ENCODE measurements at regions not wholly inside any gene's neighbourhood (a gene's known extent, or its start where the extent isn't known, plus 50 kb on each side); places are given as distances from the start of the nearest gene placed in this dataset.
A peak's percentile ranks its signal among the peaks of the same experiment; 100 is the strongest.

DNA sequence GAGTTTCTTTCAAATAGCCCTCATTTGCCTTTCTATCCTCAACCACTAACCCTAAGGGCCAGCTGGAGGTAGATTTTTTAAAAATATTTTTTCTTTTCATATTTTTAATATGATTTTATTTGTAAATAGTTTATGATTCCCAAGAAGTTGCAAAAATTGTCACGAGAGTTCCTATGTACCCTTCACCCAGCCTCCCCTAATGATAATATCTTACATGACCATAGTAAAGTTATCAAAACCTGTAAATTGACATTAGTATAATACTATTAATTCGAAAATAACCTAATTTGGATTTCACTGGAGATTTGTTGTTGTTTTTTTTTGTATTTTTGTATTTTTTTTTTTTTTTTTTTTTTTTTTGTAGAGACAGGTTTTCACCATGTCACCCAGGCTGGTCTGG lies 495.5 kb downstream of the MIAT start:
- DNase-seq = no peak

- no peak for DNase-seq
Measured at GRCh38 chr22:27153386-27153785, 496.0 kb downstream of the MIAT start.

DNA sequence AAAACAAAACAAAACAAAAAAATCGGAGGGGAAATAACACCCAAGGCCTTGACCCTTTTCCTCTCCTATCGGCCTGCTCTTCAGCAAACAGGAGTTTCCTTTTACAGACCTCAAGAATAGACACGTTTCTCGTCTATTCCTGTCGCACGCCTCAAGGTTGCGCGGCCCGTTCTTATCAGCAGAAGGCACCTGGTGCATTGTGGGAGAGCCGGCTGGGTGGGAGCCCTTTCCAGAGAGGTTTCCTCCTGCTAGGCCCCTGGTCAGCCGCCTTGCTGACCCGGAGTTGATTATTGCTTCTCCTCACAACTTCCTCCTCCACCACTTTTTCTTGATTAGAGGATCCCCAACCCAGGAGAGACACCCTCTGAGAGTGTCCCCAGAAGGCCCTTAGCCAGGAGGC lies 497.3 kb downstream of the MIAT start:
- no peak for DNase-seq

DNA sequence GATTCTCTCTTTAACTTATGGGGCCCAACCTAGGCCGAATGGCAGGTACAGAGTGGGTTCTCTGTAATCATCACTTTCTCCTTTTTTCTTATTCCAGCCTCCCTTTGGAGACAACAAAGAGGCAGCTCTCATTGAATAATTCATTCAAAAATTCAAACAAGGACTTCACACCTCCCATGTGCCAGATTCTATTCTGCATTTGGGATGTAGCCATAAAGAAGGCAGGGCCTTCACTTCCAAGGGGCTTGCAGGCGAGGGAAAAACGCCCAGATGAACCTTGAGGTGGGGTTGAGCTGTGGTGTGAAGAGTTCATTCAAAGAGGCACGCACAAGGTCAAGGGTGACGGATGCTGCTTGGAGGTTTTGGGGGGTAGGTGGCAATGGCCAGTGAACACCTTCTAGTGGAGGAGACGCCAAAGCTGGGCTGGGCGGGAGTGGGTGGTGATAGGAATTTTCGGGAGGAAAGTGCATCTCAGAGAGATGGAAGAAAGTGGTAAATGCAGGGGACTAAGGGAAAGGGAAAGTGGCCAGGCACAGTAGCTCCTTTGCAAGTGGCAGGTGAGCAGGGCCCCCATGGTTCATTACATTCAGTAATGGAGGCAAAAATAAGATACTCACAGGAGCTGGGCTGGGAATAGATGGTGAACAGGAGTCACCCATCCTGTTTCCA lies 499.6 kb downstream of the MIAT start:
- no peak for DNase-seq

DNA sequence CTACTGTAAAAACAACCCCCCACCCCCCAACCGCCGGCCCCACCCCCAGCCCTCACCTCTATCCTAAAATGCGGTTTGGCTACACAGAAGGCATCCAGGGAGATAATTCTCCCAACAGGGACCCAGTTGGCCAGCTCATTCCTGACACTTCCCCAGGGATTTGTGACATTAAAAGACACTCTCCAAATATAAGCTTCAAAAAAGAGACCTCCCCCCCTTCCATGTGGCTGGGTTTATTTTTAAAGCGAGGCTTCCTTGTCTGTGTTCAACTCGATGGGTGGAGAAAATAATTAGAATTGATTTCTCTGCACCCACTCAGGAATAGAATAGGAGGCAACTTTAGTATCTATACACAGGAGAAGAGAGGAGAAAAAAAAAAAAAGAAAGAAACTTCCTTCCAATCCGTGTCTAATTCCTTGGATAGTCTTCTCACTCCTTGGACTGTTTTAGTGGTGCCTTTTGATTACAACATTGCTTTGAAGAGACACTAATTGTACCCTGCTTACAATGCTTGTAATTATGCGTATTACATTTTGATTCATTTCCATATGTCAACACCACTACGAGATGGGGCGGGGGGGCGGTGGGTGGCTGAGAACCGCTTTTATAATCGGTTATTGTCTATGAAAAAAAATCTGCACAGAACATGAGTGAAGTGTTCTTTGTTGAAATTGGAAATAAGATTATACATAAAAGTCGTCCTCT lies 500.4 kb downstream of the MIAT start:
- no peak for DNase-seq

DNA sequence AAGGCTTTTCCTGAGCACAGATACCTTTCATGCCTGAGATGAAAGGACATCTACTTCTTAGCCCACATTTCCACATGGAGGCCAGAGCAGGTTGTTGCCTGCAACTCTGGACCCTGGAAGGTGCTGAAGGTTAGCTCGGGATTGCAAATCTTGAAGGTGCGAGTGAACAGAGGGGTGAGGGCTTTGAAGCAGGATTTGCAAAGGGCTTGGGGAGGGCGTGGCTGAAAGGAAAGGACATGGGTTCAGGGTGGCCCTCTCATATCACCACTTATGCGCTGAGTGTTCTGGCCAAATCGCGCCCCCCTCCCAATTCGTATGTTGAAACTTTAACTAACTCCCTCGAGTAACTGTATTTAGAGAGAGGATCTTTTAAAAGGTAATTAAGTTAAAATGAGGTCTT lies 501.6 kb downstream of the MIAT start:
- DNase-seq = no peak

DNA sequence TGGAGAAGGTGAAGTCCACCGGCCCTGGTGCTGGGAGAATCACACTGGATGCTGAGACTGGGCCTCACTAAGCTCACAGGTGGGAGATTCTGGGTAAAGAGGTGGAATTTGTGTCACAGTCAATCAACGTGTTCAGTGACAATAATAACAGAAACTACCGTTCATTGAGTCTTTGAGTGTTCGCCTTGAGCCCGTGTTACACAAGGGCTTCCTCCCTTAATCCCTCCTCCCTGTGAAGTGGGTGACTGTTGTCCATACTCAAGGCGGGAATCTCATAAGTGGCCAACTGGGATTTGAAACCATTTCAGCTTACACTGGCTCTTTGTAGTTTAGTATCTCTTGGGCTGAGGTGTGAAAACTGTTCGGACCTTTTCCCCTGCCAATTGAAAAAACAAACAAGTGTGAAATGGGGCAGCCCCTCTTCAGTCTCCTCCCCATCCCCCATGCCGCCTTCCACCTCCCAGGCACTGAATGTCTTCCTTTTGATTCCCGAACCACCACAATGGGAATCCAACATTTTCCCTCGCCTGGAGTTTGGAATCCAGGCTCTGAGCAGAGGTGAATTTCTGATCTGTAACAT lies 502.4 kb downstream of the MIAT start:
- DNase-seq = no peak

DNA sequence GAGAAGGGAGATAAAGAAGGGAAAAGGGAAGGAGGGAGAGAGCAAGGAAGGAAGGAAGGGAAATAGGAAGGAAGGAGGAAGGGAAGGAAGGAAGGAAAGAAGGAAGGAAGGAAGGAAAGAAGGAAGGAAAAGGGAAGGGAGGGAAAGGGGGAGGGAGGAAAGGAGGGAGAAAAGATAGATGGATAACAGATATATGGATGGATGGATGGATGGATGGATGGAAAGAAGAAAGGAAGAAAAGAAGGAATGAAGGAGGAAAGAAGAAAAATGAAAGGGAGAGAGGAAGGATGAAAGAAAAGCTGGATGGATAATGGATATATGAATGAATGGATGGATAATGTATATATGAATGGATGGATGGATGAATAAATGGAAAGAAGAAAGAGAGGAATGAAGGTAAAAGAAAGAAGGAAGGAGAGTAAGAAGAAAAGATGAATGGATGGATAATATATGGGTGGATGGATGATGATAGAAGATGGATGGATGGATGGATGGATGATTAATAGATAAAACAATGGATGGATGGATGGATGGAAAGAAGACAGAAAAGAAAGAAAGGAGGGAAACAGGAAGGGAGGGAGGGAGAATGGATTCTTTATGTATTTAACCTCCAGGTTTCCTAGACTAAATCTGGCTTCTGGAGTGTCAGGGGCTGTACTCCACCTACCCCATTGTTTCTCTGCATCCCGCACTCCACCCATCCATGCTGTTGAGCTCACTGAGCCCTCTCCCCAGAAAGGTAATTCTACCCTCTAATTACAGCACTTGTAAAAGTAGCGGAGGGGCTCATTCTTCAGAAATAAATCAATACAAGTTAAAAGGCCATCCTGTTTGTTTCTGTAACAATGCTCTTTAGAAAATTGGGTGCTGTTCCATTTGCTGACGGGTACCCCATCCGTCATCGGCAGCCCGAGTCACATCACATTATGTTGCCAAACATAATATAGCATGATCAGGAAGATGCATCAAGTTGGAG lies 506.1 kb downstream of the MIAT start:
- no peak for DNase-seq

GRCh38 chr22:27164781-27165503 lies 507.6 kb downstream of the MIAT start:
- no peak for DNase-seq

GRCh38 chr22:27168681-27169080 lies 511.3 kb downstream of the MIAT start:
- no peak for DNase-seq

GRCh38 chr22:27170491-27170890 lies 513.1 kb downstream of the MIAT start:
- no peak for DNase-seq

GRCh38 chr22:27171212-27171611 lies 513.8 kb downstream of the MIAT start:
- no peak for DNase-seq

GRCh38 chr22:27173530-27173929 lies 516.1 kb downstream of the MIAT start:
- no peak for DNase-seq

GRCh38 chr22:27175021-27175838 lies 517.8 kb downstream of the MIAT start:
- DNase-seq = peak; percentile 63

DNA sequence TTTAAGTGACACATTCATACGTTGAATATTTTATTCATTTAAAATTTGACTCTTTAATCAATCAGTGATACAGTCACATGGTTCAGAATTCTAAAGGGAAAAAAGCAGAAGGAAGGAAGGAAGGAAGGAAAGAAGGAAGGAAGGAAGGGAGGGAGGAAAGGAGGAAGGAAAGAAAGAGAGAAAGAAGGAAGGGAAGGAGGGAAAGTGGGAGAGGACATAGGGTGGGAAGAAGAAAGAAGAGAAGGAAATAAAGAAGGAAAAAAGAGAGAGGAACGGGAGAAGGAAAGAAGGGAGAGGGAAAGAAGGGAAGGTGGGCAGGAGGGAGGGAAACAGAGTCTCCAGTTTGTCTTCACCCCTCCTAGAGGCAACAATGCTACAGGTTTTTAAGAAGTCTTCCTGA lies 518.6 kb downstream of the MIAT start:
- DNase-seq = no peak

- no peak for DNase-seq
Measured at GRCh38 chr22:27179161-27179560, 521.8 kb downstream of the MIAT start.

DNA sequence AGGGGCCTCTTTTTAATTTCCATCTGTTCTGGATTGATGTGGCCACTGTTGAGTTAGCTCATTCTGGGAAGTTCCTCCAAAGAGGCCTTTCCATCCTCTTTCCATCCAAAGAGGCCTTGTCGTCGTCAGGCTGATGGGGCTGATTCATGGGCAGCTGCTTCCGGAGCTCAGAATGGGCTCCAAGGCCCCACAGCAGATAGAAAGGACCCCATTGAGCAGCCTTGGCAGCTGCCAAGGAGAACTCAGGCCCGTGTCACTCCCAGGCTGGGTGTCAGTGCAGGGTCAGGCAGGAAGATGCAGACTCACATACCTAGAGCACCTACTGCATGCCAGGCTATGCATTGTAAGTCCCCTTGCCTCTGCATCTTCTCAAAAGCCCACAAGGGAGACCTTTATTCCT lies 524.1 kb downstream of the MIAT start:
- DNase-seq = no peak

DNA sequence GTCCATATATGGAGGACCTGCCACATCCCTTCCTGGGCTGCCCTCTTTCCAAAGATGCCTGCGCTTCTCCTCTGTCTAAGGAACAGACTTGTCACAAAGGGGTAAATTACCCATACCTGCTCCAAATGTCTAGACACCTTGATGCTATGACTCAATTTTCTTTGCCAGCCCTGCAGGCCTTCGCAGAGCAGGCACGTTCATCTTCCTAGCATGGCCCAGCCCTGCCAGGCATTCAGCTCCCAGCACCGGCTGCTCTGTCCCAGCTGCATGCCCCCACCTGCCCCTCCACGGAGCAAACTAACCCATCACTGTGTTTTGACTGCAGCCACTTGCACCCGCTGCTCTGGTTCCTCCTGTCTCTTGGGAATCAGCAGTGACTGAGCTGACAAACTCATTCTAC lies 526.1 kb downstream of the MIAT start:
- no peak for DNase-seq

GRCh38 chr22:27185099-27185709 lies 527.8 kb downstream of the MIAT start:
- DNase-seq = no peak

DNA sequence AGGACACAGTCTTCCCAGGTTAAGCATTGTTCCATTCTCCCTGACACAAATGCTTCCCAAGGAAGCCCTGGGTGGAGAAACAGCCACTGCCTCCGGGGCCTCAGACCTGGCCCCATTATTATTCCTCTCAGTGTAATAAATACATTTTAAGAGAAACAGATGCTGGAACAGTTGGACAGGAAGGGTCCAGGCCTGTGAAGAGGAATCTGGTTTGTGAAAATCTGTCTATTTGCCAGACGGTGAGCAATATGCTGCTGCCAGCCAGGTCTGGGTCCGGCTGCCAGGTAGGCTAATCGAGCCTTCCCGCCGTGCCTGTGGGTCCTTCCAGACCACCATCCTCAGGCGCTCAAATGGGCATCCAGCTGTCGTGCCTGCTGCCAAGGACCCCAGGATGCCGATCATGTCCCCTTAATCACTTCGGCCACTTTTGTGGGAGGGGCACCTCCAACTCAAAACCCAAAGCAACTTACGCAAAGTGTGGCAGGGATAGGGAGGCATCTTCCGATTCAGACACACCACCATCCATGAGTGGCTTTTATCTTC lies 528.4 kb downstream of the MIAT start:
- DNase-seq = no peak

- no peak for DNase-seq
Measured at GRCh38 chr22:27186643-27187042, 529.3 kb downstream of the MIAT start.

Measured in eye (tissue), 1 donor.